ENCODE measurements at regions not wholly inside any gene's neighbourhood (a gene's known extent, or its start where the extent isn't known, plus 50 kb on each side); places are given as distances from the start of the nearest gene placed in this dataset.

DNA sequence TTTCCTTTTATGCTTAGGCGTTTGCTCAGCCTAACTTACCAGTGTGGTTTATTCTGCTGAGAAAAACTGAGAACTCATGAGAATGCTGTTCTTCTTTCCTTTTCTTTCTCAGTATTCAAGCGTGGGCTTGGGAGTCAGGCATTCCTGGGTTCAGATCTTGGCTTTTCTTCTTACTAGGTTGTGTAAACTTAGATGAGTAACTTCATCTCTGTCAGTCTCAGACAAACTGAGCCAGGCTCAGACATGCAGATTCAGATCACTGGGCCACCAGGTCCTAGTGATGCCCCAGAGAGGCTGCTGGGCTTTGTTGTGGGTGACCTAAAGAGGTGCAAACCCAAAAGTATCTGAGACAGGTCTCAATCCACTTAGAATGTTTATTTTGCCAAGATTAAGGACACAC lies 95.8 kb upstream of the MPHOSPH6 start:
- H3K4me1 ChIP-seq = peaks cover 0 to 5% of the 10 kb centered on the region in 2 donors
- H3K4me3 ChIP-seq = no peak overlapping the region
- no peak overlapping the region for H3K27ac ChIP-seq
- intact Hi-C loops (cut with DNase I; ENCODE audit: low total_unique reads) (loop anchor here (10.0 kb wide), 1 partner anchor 819 kb away; no protein-coding TSS in a partner anchor), in situ Hi-C loops (cut with MboI; ENCODE audit: low sequenced_read_pairs in 4 of 4) (loop anchor here (10.0 to 25.0 kb wide), 5 partner anchors 309 to 1179 kb away; no protein-coding TSS in a partner anchor)
- ATAC-seq (no peak), DNase-seq (no peak)
- no peaks in the 10 kb centered on the region for H3K27me3 ChIP-seq
- TF ChIP-seq, protein P1, sequence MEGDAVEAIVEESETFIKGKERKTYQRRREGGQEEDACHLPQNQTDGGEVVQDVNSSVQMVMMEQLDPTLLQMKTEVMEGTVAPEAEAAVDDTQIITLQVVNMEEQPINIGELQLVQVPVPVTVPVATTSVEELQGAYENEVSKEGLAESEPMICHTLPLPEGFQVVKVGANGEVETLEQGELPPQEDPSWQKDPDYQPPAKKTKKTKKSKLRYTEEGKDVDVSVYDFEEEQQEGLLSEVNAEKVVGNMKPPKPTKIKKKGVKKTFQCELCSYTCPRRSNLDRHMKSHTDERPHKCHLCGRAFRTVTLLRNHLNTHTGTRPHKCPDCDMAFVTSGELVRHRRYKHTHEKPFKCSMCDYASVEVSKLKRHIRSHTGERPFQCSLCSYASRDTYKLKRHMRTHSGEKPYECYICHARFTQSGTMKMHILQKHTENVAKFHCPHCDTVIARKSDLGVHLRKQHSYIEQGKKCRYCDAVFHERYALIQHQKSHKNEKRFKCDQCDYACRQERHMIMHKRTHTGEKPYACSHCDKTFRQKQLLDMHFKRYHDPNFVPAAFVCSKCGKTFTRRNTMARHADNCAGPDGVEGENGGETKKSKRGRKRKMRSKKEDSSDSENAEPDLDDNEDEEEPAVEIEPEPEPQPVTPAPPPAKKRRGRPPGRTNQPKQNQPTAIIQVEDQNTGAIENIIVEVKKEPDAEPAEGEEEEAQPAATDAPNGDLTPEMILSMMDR (IDR thresholded peaks at IDR 0.05 in 4 of 5, conservative IDR thresholded peaks at IDR 0.05 in 1 of 5) = no peak
- TF ChIP-seq POLR2A (IDR thresholded peaks at IDR 0.05) = no peak
- no peaks in the 10 kb centered on the region for H3K9me3 ChIP-seq
- H3K36me3 ChIP-seq = no peaks in the 10 kb centered on the region

DNA sequence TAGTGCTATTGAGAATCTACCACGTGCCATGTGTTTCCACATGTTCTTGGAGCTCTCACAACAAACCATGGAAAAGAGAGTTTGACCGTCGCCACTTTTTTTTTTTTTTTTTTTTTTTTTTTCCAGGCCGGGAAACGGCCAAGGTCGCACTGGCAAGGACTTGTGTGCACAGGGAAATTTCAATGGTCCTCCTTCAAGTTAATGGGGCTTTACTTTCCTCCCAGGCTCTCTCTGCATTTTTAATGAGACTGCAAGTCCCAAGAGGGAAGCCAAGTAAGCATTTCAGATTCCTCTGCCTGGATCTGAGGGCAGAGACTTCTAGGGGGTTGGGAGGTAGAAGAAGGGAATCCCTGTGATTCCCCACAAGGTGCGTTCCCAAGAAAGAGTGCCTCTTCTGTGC lies 94.7 kb upstream of the MPHOSPH6 start:
- TF ChIP-seq, protein P1 (IDR thresholded peaks at IDR 0.05 in 4 of 5, conservative IDR thresholded peaks at IDR 0.05 in 1 of 5) = no peak
- no peak for TF ChIP-seq POLR2A (IDR thresholded peaks at IDR 0.05)
- DNase-seq (no peak), ATAC-seq (no peak)
- Histone ChIP-seq H3K27ac (no peak overlapping the region), H3K27me3 (no peaks in the 10 kb centered on the region), H3K4me1 (peaks cover 0 to 5% of the 10 kb centered on the region in 2 donors), H3K4me3 (no peak overlapping the region), H3K9me3 (no peaks in the 10 kb centered on the region), H3K36me3 (no peaks in the 10 kb centered on the region)
- intact Hi-C loops (cut with DNase I; ENCODE audit: low total_unique reads) = loop anchor here (10.0 kb wide), 1 partner anchor 820 kb away; no protein-coding TSS in a partner anchor
- in situ Hi-C loops (cut with MboI; ENCODE audit: low sequenced_read_pairs in 4 of 4) = loop anchor here (10.0 to 25.0 kb wide), 5 partner anchors 310 to 1180 kb away; no protein-coding TSS in a partner anchor

DNA sequence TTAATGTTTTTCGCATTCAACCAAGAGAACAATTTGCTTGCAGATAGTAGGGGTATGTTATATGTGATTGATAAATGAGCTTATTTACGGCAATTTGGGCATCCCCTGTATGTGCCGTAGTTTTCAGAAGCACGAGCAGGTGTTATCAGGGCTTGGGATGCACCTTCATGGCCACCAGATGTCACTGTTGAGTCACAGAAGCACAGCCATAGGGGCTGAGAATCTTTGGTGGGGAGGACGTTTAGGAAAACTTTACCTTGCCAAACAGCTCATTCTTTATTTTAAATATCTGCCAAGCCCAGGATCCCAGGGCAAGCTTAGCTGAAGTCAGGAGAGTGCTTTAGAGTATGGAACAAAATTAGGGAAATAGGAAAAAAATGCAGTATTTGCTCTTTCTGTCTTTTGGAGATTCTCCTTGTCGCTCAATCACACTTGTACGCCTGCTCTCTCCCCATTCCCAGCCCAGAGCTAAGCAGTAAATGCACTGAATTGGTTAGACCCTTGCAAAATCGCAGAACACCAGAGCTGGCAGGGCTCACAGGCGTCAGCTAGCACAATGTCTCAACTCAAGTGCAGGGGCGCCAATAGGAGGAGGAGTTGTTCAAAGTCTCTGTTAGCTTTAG lies 93.6 kb upstream of the MPHOSPH6 start:
- H3K4me3 ChIP-seq = no peak overlapping the region
- H3K27me3 ChIP-seq = no peaks in the 10 kb centered on the region
- H3K36me3 ChIP-seq = no peaks in the 10 kb centered on the region
- TF ChIP-seq, protein P1 (IDR thresholded peaks at IDR 0.05 in 4 of 5, conservative IDR thresholded peaks at IDR 0.05 in 1 of 5) = peak; percentile 64 to 90 (median 80)
- TF ChIP-seq POLR2A (IDR thresholded peaks at IDR 0.05) = no peak
- in situ Hi-C loops (cut with MboI; ENCODE audit: low sequenced_read_pairs in 4 of 4) = loop anchor here (10.0 to 25.0 kb wide), 5 partner anchors 311 to 1181 kb away; no protein-coding TSS in a partner anchor
- ATAC-seq (peak; percentile 56 to 90), DNase-seq (peak; percentile 22 to 29)
- peaks cover 0 to 5% of the 10 kb centered on the region in 2 donors for H3K4me1 ChIP-seq
- intact Hi-C loops (cut with DNase I; ENCODE audit: low total_unique reads) = loop anchor here (1.0 to 10.0 kb wide), 4 partner anchors 81 to 1183 kb away; no protein-coding TSS in a partner anchor
- no peaks in the 10 kb centered on the region for H3K9me3 ChIP-seq
- H3K27ac ChIP-seq = no peak overlapping the region

DNA sequence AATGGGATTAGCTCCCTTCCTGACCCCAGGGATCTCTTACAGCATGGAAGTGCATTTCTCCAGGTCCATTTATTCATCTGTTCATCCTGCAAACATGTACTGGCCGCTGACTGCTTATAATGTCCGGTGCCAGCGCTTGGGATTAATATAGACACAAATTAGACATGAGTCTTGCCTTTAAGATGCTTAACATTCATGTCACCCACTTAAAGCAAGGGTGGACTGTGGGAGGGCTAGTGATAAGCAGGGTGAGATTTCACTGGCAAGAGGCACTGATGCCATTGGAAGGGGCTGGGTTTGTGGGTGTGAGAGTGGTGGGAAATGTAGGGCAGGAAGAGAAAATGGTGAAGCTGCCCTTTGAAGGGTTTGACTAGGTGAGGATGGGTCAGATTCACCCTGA lies 92.2 kb upstream of the MPHOSPH6 start:
- no peak for ATAC-seq
- TF ChIP-seq, protein P1 (IDR thresholded peaks at IDR 0.05 in 4 of 5, conservative IDR thresholded peaks at IDR 0.05 in 1 of 5) = no peak
- TF ChIP-seq POLR2A (IDR thresholded peaks at IDR 0.05) = no peak

More for the DNA sequence above, 92.2 kb upstream of the MPHOSPH6 start:
- Histone ChIP-seq H3K27me3 (no peaks in the 10 kb centered on the region), H3K4me1 (peaks cover 0 to 5% of the 10 kb centered on the region in 2 donors), H3K9me3 (no peaks in the 10 kb centered on the region), H3K36me3 (no peaks in the 10 kb centered on the region), H3K27ac (no peak overlapping the region), H3K4me3 (no peak overlapping the region)
- in situ Hi-C loops (cut with MboI; ENCODE audit: low sequenced_read_pairs in 4 of 4) (loop anchor here (10.0 to 25.0 kb wide), 5 partner anchors 313 to 1183 kb away; no protein-coding TSS in a partner anchor), intact Hi-C loops (cut with DNase I; ENCODE audit: low total_unique reads) (loop anchor here (2.0 to 10.0 kb wide), 2 partner anchors 823 to 1185 kb away; no protein-coding TSS in a partner anchor)
- DNase-seq = no peak
